ENCODE measurements at regions not wholly inside any gene's neighbourhood (a gene's known extent, or its start where the extent isn't known, plus 50 kb on each side); places are given as distances from the start of the nearest gene placed in this dataset.
"Not testable (repeated sequence)": the region's sequence is repeated elsewhere in the genome, so short reads cannot be mapped to it uniquely, and the experiment has no call there.

GRCh38 chr14:45946251-45946650, 693.2 kb upstream of the MIS18BP1 start:
- Histone ChIP-seq H3K27ac (no peak overlapping the region), H3K27me3 (no peaks in the 10 kb centered on the region), H3K9me3 (no peaks in the 10 kb centered on the region), H3K36me3 (ENCODE audit: low read depth, missing control alignments) (no peaks in the 10 kb centered on the region), H3K4me1 (no peaks in the 10 kb centered on the region), H3K4me3 (no peak overlapping the region)
- intact Hi-C loops (cut with DNase I; ENCODE audit: low total_unique reads), result no loop called here
- no peak for TF ChIP-seq CTCF (IDR thresholded peaks at IDR 0.05)
- TF ChIP-seq POLR2A (IDR thresholded peaks at IDR 0.05), result no peak
- no peak for DNase-seq
- WGBS, 2 donors, result 78 to 80% methylated on average over 3 of the region's 3 CpGs

- H3K36me3 ChIP-seq (ENCODE audit: low read depth, missing control alignments), result no peaks in the 10 kb centered on the region
- H3K9me3 ChIP-seq, result no peaks in the 10 kb centered on the region
- no peak for DNase-seq
- no peak overlapping the region for H3K4me3 ChIP-seq
- TF ChIP-seq POLR2A (IDR thresholded peaks at IDR 0.05) (no peak), CTCF (IDR thresholded peaks at IDR 0.05) (no peak)
- no peak overlapping the region for H3K27ac ChIP-seq
- no peaks in the 10 kb centered on the region for H3K4me1 ChIP-seq
- H3K27me3 ChIP-seq, result no peaks in the 10 kb centered on the region
- intact Hi-C loops (cut with DNase I; ENCODE audit: low total_unique reads), result no loop called here
Measured at GRCh38 chr14:45940318-45940717, 687.3 kb upstream of the MIS18BP1 start.

- no peak overlapping the region for H3K4me3 ChIP-seq
- H3K4me1 ChIP-seq, result no peaks in the 10 kb centered on the region
- H3K9me3 ChIP-seq, result no peaks in the 10 kb centered on the region
- H3K27ac ChIP-seq, result no peak overlapping the region
- no peaks in the 10 kb centered on the region for H3K36me3 ChIP-seq (ENCODE audit: low read depth, missing control alignments)
- DNase-seq, result no peak
- intact Hi-C loops (cut with DNase I; ENCODE audit: low total_unique reads), result no loop called here
- H3K27me3 ChIP-seq, result no peaks in the 10 kb centered on the region
- no peak for TF ChIP-seq POLR2A (IDR thresholded peaks at IDR 0.05)
- no peak for TF ChIP-seq CTCF (IDR thresholded peaks at IDR 0.05)
Measured at GRCh38 chr14:45939572-45939971, 686.6 kb upstream of the MIS18BP1 start.

GRCh38 chr14:45919995-45920394, 667.0 kb upstream of the MIS18BP1 start:
- H3K27ac ChIP-seq; H3K4me1 ChIP-seq; H3K27me3 ChIP-seq; H3K4me3 ChIP-seq; H3K9me3 ChIP-seq; DNase-seq; H3K36me3 ChIP-seq (ENCODE audit: low read depth, missing control alignments); intact Hi-C loops (cut with DNase I; ENCODE audit: low total_unique reads): not testable (repeated sequence)
- 78 to 80% methylated on average over 3 of the region's 3 CpGs for WGBS, 2 donors

GRCh38 chr14:45916340-45916953, 663.4 kb upstream of the MIS18BP1 start:
- H3K4me1 ChIP-seq, result no peaks in the 10 kb centered on the region
- H3K36me3 ChIP-seq (ENCODE audit: low read depth, missing control alignments), result no peaks in the 10 kb centered on the region
- H3K4me3 ChIP-seq, result no peak overlapping the region
- no peak overlapping the region for H3K27ac ChIP-seq
- H3K9me3 ChIP-seq, result no peaks in the 10 kb centered on the region
- no peak for DNase-seq
- intact Hi-C loops (cut with DNase I; ENCODE audit: low total_unique reads), result no loop called here
- no peaks in the 10 kb centered on the region for H3K27me3 ChIP-seq
- TF ChIP-seq CTCF (IDR thresholded peaks at IDR 0.05) (no peak), POLR2A (IDR thresholded peaks at IDR 0.05) (no peak)
- 35 to 62% methylated on average over 3 of the region's 3 CpGs for WGBS, 2 donors
